Astrocyte (in vitro differentiated cells and primary cell): ENCODE measurements at regions not wholly inside any gene's neighbourhood (a gene's known extent, or its start where the extent isn't known, plus 50 kb on each side); places are given as distances from the start of the nearest gene placed in this dataset.

Experiments
- DNase-seq: peaks from one replicate; pipeline ENCODE4 v3.0.0-alpha.2; 2010; ENCODE audit warnings: low read depth
- FAIRE-seq: peaks from 2 replicates; lab custom pipeline; 2011; peaks lifted over from hg19 to GRCh38; lab: Jason Lieb, UNC
- H2AFZ ChIP-seq: 2 replicates; pipeline ENCODE4 v1.6.0; 2012; ENCODE audit warnings: low read depth, low read length, inconsistent platforms
- H3K27ac ChIP-seq: 2 replicates; pipeline ENCODE4 v1.5.1; 2011; ENCODE audit warnings: low read depth, low read length, inconsistent platforms
- H3K27me3 ChIP-seq: 2 replicates; pipeline ENCODE4 v1.6.0; 2011; ENCODE audit warnings: low read length, inconsistent platforms; ENCODE audit not compliant: insufficient read depth
- H3K36me3 ChIP-seq: 2 replicates; pipeline ENCODE4 v1.5.1; 2011; ENCODE audit warnings: low read length, inconsistent platforms; ENCODE audit not compliant: insufficient read depth
- H3K4me1 ChIP-seq: 2 replicates; pipeline ENCODE4 v1.5.1; 2011; ENCODE audit warnings: low read length, inconsistent platforms; ENCODE audit not compliant: insufficient read depth
- H3K4me2 ChIP-seq: 2 replicates; pipeline ENCODE4 v1.6.0; 2012; ENCODE audit warnings: low read length, inconsistent platforms
- H3K4me3 ChIP-seq: 2 replicates; pipeline ENCODE4 v1.5.1; 2011; ENCODE audit warnings: low read depth, mild to moderate bottlenecking, low read length, inconsistent platforms; ENCODE audit not compliant: insufficient read depth
- H3K79me2 ChIP-seq: 2 replicates; pipeline ENCODE4 v1.6.0; 2012; ENCODE audit warnings: mild to moderate bottlenecking, low read length, inconsistent platforms; ENCODE audit not compliant: insufficient read depth
- H3K9ac ChIP-seq: 2 replicates; pipeline ENCODE4 v1.6.0; 2012; ENCODE audit warnings: mild to moderate bottlenecking, low read length, inconsistent platforms
- H3K9me3 ChIP-seq: 2 replicates; pipeline ENCODE4 v1.5.1; 2012; ENCODE audit warnings: low read depth, mild to moderate bottlenecking, low read length, inconsistent platforms; ENCODE audit not compliant: insufficient read depth
- H4K20me1 ChIP-seq: 2 replicates; pipeline ENCODE4 v1.6.0; 2012; ENCODE audit warnings: low read length, inconsistent platforms; ENCODE audit not compliant: insufficient read depth
- H3K27ac Mint-ChIP-seq: one replicate; pipeline ENCODE4 v1.8.0; 2021; ENCODE audit warnings: mild to moderate bottlenecking, mixed read lengths; ENCODE audit not compliant: unreplicated experiment
- H3K27me3 Mint-ChIP-seq: one replicate; pipeline ENCODE4 v1.8.0; 2021; ENCODE audit warnings: low read depth, mixed read lengths; ENCODE audit not compliant: unreplicated experiment
- H3K36me3 Mint-ChIP-seq: one replicate; pipeline ENCODE4 v1.8.0; 2021; ENCODE audit warnings: low read depth, mixed read lengths; ENCODE audit not compliant: unreplicated experiment
- H3K4me1 Mint-ChIP-seq: one replicate; pipeline ENCODE4 v1.8.0; 2021; ENCODE audit warnings: low read depth, mixed read lengths; ENCODE audit not compliant: unreplicated experiment
- H3K4me3 Mint-ChIP-seq: one replicate; pipeline ENCODE4 v1.8.0; 2021; ENCODE audit warnings: mild to moderate bottlenecking, moderate library complexity, mixed read lengths; ENCODE audit not compliant: unreplicated experiment
- H3K9me3 Mint-ChIP-seq: one replicate; pipeline ENCODE4 v1.8.0; 2021; ENCODE audit warnings: mild to moderate bottlenecking, mixed read lengths; ENCODE audit not compliant: unreplicated experiment
- CTCF ChIP-seq: IDR thresholded peaks from 2 replicates; pipeline ENCODE4 v1.5.1; 2011; ENCODE audit warnings: low read depth, mild to moderate bottlenecking, inconsistent platforms, low read length, moderate library complexity; ENCODE audit not compliant: insufficient read depth
- EZH2 ChIP-seq: IDR thresholded peaks from 2 replicates; pipeline ENCODE4 v1.6.1; 2012; ENCODE audit warnings: mild to moderate bottlenecking, low read length, inconsistent platforms; ENCODE audit not compliant: insufficient read depth

- DNase-seq = no peak
- Histone ChIP-seq H3K4me3 (no peak overlapping the region), H3K27ac (no peak overlapping the region), H3K9me3 (no peaks in the 10 kb centered on the region), H3K4me1 (no peaks in the 10 kb centered on the region), H3K4me2 (no peak overlapping the region), H4K20me1 (no peaks in the 10 kb centered on the region), H3K9ac (no peak overlapping the region), H2AFZ (no peak overlapping the region), H3K79me2 (no peaks in the 10 kb centered on the region), H3K36me3 (no peaks in the 10 kb centered on the region), H3K27me3 (no peaks in the 10 kb centered on the region)
- Mint-ChIP-seq H3K27ac (no peak overlapping the region), H3K4me1 (peaks cover 2% of the 10 kb centered on the region), H3K4me3 (no peak overlapping the region), H3K27me3 (no peaks in the 10 kb centered on the region), H3K36me3 (peaks cover 1% of the 10 kb centered on the region), H3K9me3 (no peaks in the 10 kb centered on the region)
- TF ChIP-seq EZH2 (no peak), CTCF (no peak)
- FAIRE-seq = no peak
These were observed 51.2 kb upstream of the SEC16B start for GRCh38 chr1:178020968-178021640.

- Histone ChIP-seq H3K27ac (no peak overlapping the region), H3K9me3 (no peaks in the 10 kb centered on the region), H4K20me1 (no peaks in the 10 kb centered on the region), H2AFZ (no peak overlapping the region), H3K4me3 (no peak overlapping the region), H3K27me3 (no peaks in the 10 kb centered on the region), H3K4me2 (no peak overlapping the region), H3K79me2 (no peaks in the 10 kb centered on the region), H3K4me1 (no peaks in the 10 kb centered on the region), H3K9ac (no peak overlapping the region), H3K36me3 (no peaks in the 10 kb centered on the region)
- TF ChIP-seq EZH2 (no peak), CTCF (no peak)
- Mint-ChIP-seq H3K27ac (no peak overlapping the region), H3K9me3 (no peaks in the 10 kb centered on the region), H3K36me3 (peaks cover 1% of the 10 kb centered on the region), H3K4me3 (no peak overlapping the region), H3K4me1 (peaks cover 2% of the 10 kb centered on the region), H3K27me3 (no peaks in the 10 kb centered on the region)
- FAIRE-seq (no peak), DNase-seq (no peak)
These were observed 52.1 kb upstream of the SEC16B start for GRCh38 chr1:178021950-178022349.

GRCh38 chr1:178023181-178023618 lies 53.3 kb upstream of the SEC16B start:
- Histone ChIP-seq H2AFZ (no peak overlapping the region), H3K4me2 (no peak overlapping the region), H3K4me3 (no peak overlapping the region), H4K20me1 (no peaks in the 10 kb centered on the region), H3K4me1 (no peaks in the 10 kb centered on the region), H3K9ac (no peak overlapping the region), H3K27me3 (no peaks in the 10 kb centered on the region), H3K27ac (no peak overlapping the region), H3K79me2 (no peaks in the 10 kb centered on the region), H3K36me3 (no peaks in the 10 kb centered on the region), H3K9me3 (no peaks in the 10 kb centered on the region)
- Mint-ChIP-seq H3K27me3 (no peaks in the 10 kb centered on the region), H3K9me3 (no peaks in the 10 kb centered on the region), H3K4me3 (no peak overlapping the region), H3K27ac (no peak overlapping the region), H3K4me1 (peaks cover 2% of the 10 kb centered on the region), H3K36me3 (peaks cover 1% of the 10 kb centered on the region)
- FAIRE-seq (no peak), DNase-seq (no peak)
- TF ChIP-seq CTCF (no peak), EZH2 (no peak)
